ENCODE measurements at regions not wholly inside any gene's neighbourhood (a gene's known extent, or its start where the extent isn't known, plus 50 kb on each side); places are given as distances from the start of the nearest gene placed in this dataset.

DNA sequence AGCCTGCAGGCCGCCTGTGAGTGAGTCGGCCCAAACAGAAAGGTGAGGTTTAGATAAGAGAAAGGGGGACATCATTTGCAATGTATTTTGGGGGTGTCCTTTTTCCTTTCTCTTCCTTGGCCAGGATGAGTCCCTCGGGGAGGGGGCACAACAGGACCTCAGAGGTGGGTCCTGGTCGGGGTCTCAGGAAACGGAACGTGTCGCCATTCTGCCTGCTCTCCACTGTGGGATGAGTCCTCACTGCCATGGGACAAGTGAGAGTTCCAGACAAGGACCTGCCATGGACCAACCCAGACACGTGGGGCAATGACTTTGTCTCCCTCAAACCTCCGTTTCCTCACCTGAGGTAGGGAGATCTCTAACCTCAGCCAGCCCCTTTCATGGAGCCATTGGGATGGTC, 67.9 kb upstream of the TAF1B start:
- Histone ChIP-seq H3K4me3 (ENCODE audit: low read length) (no peak overlapping the region), H3K9me3 (ENCODE audit: insufficient read depth, low read length) (no peaks in the 10 kb centered on the region), H3K27me3 (ENCODE audit: low read depth, low read length) (0 out of 2 replicates have a peak, but pooled peaks cover 3% of the 10 kb centered on the region), H3K9ac (ENCODE audit: low read length) (no peak overlapping the region), H4K20me1 (ENCODE audit: insufficient read depth, low read length) (no peaks in the 10 kb centered on the region), H3K27ac (ENCODE audit: low read length) (no peak overlapping the region), H3K79me2 (ENCODE audit: low read length) (no peaks in the 10 kb centered on the region), H3K4me1 (ENCODE audit: low read length) (peaks cover 3% of the 10 kb centered on the region; the same call in 1 of the 2 replicates), H3K4me2 (ENCODE audit: low read length) (no peak overlapping the region), H3K36me3 (replicated peaks; ENCODE audit: low read depth, low read length) (no peaks in the 10 kb centered on the region), H2AFZ (ENCODE audit: low read depth, low read length) (no peak overlapping the region)
- TF ChIP-seq, protein P1, sequence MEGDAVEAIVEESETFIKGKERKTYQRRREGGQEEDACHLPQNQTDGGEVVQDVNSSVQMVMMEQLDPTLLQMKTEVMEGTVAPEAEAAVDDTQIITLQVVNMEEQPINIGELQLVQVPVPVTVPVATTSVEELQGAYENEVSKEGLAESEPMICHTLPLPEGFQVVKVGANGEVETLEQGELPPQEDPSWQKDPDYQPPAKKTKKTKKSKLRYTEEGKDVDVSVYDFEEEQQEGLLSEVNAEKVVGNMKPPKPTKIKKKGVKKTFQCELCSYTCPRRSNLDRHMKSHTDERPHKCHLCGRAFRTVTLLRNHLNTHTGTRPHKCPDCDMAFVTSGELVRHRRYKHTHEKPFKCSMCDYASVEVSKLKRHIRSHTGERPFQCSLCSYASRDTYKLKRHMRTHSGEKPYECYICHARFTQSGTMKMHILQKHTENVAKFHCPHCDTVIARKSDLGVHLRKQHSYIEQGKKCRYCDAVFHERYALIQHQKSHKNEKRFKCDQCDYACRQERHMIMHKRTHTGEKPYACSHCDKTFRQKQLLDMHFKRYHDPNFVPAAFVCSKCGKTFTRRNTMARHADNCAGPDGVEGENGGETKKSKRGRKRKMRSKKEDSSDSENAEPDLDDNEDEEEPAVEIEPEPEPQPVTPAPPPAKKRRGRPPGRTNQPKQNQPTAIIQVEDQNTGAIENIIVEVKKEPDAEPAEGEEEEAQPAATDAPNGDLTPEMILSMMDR (IDR thresholded peaks at IDR 0.05; ENCODE audit: low read depth, low read length), result no peak
- TF ChIP-seq EZH2phosphoT487 (IDR thresholded peaks at IDR 0.05; ENCODE audit: low read depth), result no peak

DNA sequence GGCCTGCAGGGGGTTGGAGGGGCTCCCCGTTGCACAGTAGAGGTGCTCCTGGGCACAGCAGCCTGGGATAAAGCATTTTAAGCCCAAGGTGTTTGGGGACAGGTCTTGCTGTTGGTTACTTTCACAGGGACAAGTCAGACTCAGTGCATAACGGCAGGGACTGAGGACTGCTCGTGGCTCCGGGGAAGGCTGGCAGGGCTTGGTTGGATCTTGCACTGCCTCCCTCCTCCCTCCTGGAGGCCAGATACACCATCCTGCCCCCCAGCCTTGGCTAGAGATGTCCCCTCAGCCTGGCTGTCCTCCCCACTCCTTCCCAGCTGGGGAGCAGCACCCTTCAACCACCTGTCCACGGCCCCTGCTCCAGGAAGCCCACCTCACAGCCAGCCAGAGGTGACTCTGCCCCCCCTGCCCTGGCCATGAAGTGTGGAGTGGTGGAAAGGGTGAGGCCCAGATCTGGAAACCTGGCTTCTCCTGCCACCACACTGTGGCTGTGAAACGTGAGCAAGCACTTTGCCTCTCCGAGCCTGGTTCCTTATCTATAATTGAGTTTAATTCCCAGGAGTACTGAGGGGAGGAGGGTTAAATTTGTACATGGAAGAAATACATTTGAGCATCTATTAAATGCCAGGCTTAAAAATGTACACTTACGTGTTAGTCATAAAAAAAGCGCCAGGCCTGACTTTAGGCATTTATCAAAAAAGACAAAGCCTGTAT, 67.1 kb upstream of the TAF1B start:
- Histone ChIP-seq H3K9me3 (ENCODE audit: insufficient read depth, low read length) (no peaks in the 10 kb centered on the region), H3K36me3 (replicated peaks; ENCODE audit: low read depth, low read length) (no peaks in the 10 kb centered on the region), H2AFZ (ENCODE audit: low read depth, low read length) (no peak overlapping the region), H3K79me2 (ENCODE audit: low read length) (no peaks in the 10 kb centered on the region), H4K20me1 (ENCODE audit: insufficient read depth, low read length) (no peaks in the 10 kb centered on the region), H3K27me3 (ENCODE audit: low read depth, low read length) (0 out of 2 replicates have a peak, but pooled peaks cover 3% of the 10 kb centered on the region), H3K4me3 (ENCODE audit: low read length) (no peak overlapping the region), H3K4me2 (ENCODE audit: low read length) (no peak overlapping the region), H3K9ac (ENCODE audit: low read length) (no peak overlapping the region), H3K4me1 (ENCODE audit: low read length) (peaks cover 3% of the 10 kb centered on the region; the same call in 1 of the 2 replicates), H3K27ac (ENCODE audit: low read length) (no peak overlapping the region)
- TF ChIP-seq, protein P1 (IDR thresholded peaks at IDR 0.05; ENCODE audit: low read depth, low read length), result no peak
- TF ChIP-seq EZH2phosphoT487 (IDR thresholded peaks at IDR 0.05; ENCODE audit: low read depth), result no peak

DNA sequence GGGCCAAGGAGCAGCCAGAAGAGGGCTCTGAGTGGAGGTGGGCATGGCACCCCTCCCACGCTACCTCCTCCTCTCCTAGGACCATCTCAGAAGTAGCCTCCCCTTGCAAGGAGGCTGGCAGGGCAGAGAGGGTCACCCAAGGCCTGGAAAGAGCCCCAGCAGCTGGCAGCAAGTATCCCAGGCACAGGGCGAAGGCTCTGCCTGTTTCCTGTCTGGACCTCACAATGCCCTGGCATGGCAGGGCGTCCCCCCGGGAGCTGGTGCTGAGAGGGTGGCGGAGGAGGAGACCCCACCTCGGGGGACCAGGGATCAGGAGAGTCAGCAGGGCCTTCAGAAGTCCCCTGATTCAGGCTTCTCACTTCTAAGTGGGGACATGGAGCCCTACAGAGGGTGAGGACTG, 66.2 kb upstream of the TAF1B start:
- TF ChIP-seq, protein P1 (IDR thresholded peaks at IDR 0.05; ENCODE audit: low read depth, low read length), result no peak
- TF ChIP-seq EZH2phosphoT487 (IDR thresholded peaks at IDR 0.05; ENCODE audit: low read depth), result no peak
- Histone ChIP-seq H3K4me2 (ENCODE audit: low read length) (no peak overlapping the region), H2AFZ (ENCODE audit: low read depth, low read length) (no peak overlapping the region), H3K36me3 (replicated peaks; ENCODE audit: low read depth, low read length) (no peaks in the 10 kb centered on the region), H3K4me1 (ENCODE audit: low read length) (peaks cover 5% of the 10 kb centered on the region), H3K79me2 (ENCODE audit: low read length) (no peaks in the 10 kb centered on the region), H4K20me1 (ENCODE audit: insufficient read depth, low read length) (no peaks in the 10 kb centered on the region), H3K4me3 (ENCODE audit: low read length) (no peak overlapping the region), H3K9ac (ENCODE audit: low read length) (no peak overlapping the region), H3K27me3 (ENCODE audit: low read depth, low read length) (0 out of 2 replicates have a peak, but pooled peaks cover 3% of the 10 kb centered on the region), H3K9me3 (ENCODE audit: insufficient read depth, low read length) (no peaks in the 10 kb centered on the region), H3K27ac (ENCODE audit: low read length) (no peak overlapping the region)

GRCh38 chr2:9778012-9778411, 65.3 kb upstream of the TAF1B start:
- H3K27ac ChIP-seq (ENCODE audit: low read length), result no peak overlapping the region
- H4K20me1 ChIP-seq (ENCODE audit: insufficient read depth, low read length), result no peaks in the 10 kb centered on the region
- TF ChIP-seq, protein P1 (IDR thresholded peaks at IDR 0.05; ENCODE audit: low read depth, low read length), result peak; percentile 55
- TF ChIP-seq EZH2phosphoT487 (IDR thresholded peaks at IDR 0.05; ENCODE audit: low read depth), result no peak
- H3K4me1 ChIP-seq (ENCODE audit: low read length), result peaks cover 13% of the 10 kb centered on the region
- no peaks in the 10 kb centered on the region for H3K79me2 ChIP-seq (ENCODE audit: low read length)
- H3K4me2 ChIP-seq (ENCODE audit: low read length), result 0 out of 2 replicates have a peak overlapping the region, but pooled peaks have one; percentile 14
- no peaks in the 10 kb centered on the region for H3K9me3 ChIP-seq (ENCODE audit: insufficient read depth, low read length)
- H3K36me3 ChIP-seq (replicated peaks; ENCODE audit: low read depth, low read length), result no peaks in the 10 kb centered on the region
- H3K9ac ChIP-seq (ENCODE audit: low read length), result no peak overlapping the region
- H2AFZ ChIP-seq (ENCODE audit: low read depth, low read length), result no peak overlapping the region; the same call in 1 of the 2 replicates
- H3K4me3 ChIP-seq (ENCODE audit: low read length), result no peak overlapping the region
- H3K27me3 ChIP-seq (ENCODE audit: low read depth, low read length), result 0 out of 2 replicates have a peak, but pooled peaks cover 3% of the 10 kb centered on the region
